ENCODE measurements at regions not wholly inside any gene's neighbourhood (a gene's known extent, or its start where the extent isn't known, plus 50 kb on each side); places are given as distances from the start of the nearest gene placed in this dataset.

- no peak overlapping the region for H3K27ac Mint-ChIP-seq
- intact Hi-C loops (cut with micrococcal nuclease): no loop called here
- Histone ChIP-seq H3K36me3 (replicated peaks in 1 of 2; ENCODE audit: control extremely low read depth in 1 of 2, control insufficient read depth in 1 of 2, extremely low read depth in 1 of 2, insufficient read depth in 2 of 2, low read length in 1 of 2) (no peaks in the 10 kb centered on the region), H3K79me2 (ENCODE audit: control insufficient read depth, insufficient read depth, low read length) (no peaks in the 10 kb centered on the region), H4K20me1 (ENCODE audit: control insufficient read depth, insufficient read depth, low read length, poor library complexity, severe bottlenecking) (no peaks in the 10 kb centered on the region), H3K27ac (ENCODE audit: low read length in 2 of 2) (no peak overlapping the region), H3K4me2 (replicated peaks; ENCODE audit: low read depth, low read length, poor library complexity, severe bottlenecking) (no peak overlapping the region), H3K27me3 (replicated peaks in 1 of 4; ENCODE audit: control extremely low read depth in 1 of 4, control insufficient read depth in 3 of 4, insufficient read depth in 4 of 4, low read length in 3 of 4) (no peaks in the 10 kb centered on the region), H2AFZ (ENCODE audit: insufficient read depth, low read depth, low read length, poor library complexity, severe bottlenecking) (no peak overlapping the region), H3K9ac (ENCODE audit: low read length) (no peak overlapping the region), H3K4me1 (ENCODE audit: control insufficient read depth in 2 of 2, insufficient read depth in 2 of 2, low read length in 2 of 2) (no peaks in the 10 kb centered on the region), H3K4me3 (ENCODE audit: control extremely low read depth in 1 of 5, extremely low read depth in 1 of 5, insufficient read depth in 1 of 5, low read depth in 2 of 5, low read length in 4 of 5) (no peak overlapping the region), H3K9me3 (ENCODE audit: control extremely low read depth in 1 of 3, control insufficient read depth in 2 of 3, insufficient read depth in 1 of 3, low read length in 2 of 3) (peaks cover 0 to 10% (median 6%) of the 10 kb centered on the region in 3 donors)
- peaks cover 15% of the 10 kb centered on the region for H3K27me3 Mint-ChIP-seq
- WGBS (ENCODE audit: insufficient coverage): no CpG with 5 or more reads among the region's 5 CpGs
- peaks cover 13% of the 10 kb centered on the region for H3K9me3 Mint-ChIP-seq (ENCODE audit: insufficient read depth)
- H3K4me1 Mint-ChIP-seq: no peaks in the 10 kb centered on the region
- CTCF ChIA-PET: no interaction called here
- TF ChIP-seq EZH2 (IDR thresholded peaks at IDR 0.05; ENCODE audit: borderline replicate concordance, insufficient read depth, low read depth, low read length, poor library complexity, severe bottlenecking): no peak
- no peak for TF ChIP-seq CTCF (IDR thresholded peaks at IDR 0.05)
- ATAC-seq (ENCODE audit: low read depth) (no peak), DNase-seq (no peak)
- POLR2A ChIA-PET: no interaction called here
- H3K4me3 Mint-ChIP-seq: no peak overlapping the region
These were observed 121.5 kb upstream of the SPRY4 start for GRCh38 chr5:142446131-142446959.

GRCh38 chr5:142445266-142445665 is 120.4 kb upstream of the SPRY4 start:
- TF ChIP-seq CTCF (IDR thresholded peaks at IDR 0.05) (no peak), EZH2 (IDR thresholded peaks at IDR 0.05; ENCODE audit: borderline replicate concordance, insufficient read depth, low read depth, low read length, poor library complexity, severe bottlenecking) (no peak)
- Histone ChIP-seq H2AFZ (ENCODE audit: insufficient read depth, low read depth, low read length, poor library complexity, severe bottlenecking) (no peak overlapping the region), H3K4me1 (ENCODE audit: control insufficient read depth in 2 of 2, insufficient read depth in 2 of 2, low read length in 2 of 2) (no peaks in the 10 kb centered on the region), H3K27me3 (replicated peaks in 1 of 4; ENCODE audit: control extremely low read depth in 1 of 4, control insufficient read depth in 3 of 4, insufficient read depth in 4 of 4, low read length in 3 of 4) (peaks cover 0 to 3% (median 0%) of the 10 kb centered on the region in 4 experiments), H3K9me3 (ENCODE audit: control extremely low read depth in 1 of 3, control insufficient read depth in 2 of 3, insufficient read depth in 1 of 3, low read length in 2 of 3) (peaks cover 0 to 8% (median 6%) of the 10 kb centered on the region in 3 donors), H3K4me2 (replicated peaks; ENCODE audit: low read depth, low read length, poor library complexity, severe bottlenecking) (no peak overlapping the region), H3K4me3 (ENCODE audit: control extremely low read depth in 1 of 5, extremely low read depth in 1 of 5, insufficient read depth in 1 of 5, low read depth in 2 of 5, low read length in 4 of 5) (no peak overlapping the region), H3K9ac (ENCODE audit: low read length) (no peak overlapping the region), H3K36me3 (replicated peaks in 1 of 2; ENCODE audit: control extremely low read depth in 1 of 2, control insufficient read depth in 1 of 2, extremely low read depth in 1 of 2, insufficient read depth in 2 of 2, low read length in 1 of 2) (no peaks in the 10 kb centered on the region), H3K27ac (ENCODE audit: low read length in 2 of 2) (no peak overlapping the region), H3K79me2 (ENCODE audit: control insufficient read depth, insufficient read depth, low read length) (no peaks in the 10 kb centered on the region), H4K20me1 (ENCODE audit: control insufficient read depth, insufficient read depth, low read length, poor library complexity, severe bottlenecking) (no peaks in the 10 kb centered on the region)
- no peak for ATAC-seq (ENCODE audit: low read depth)
- H3K27ac Mint-ChIP-seq: no peak overlapping the region
- DNase-seq: no peak
- POLR2A ChIA-PET: no interaction called here
- peaks cover 7% of the 10 kb centered on the region for H3K9me3 Mint-ChIP-seq (ENCODE audit: insufficient read depth)
- WGBS (ENCODE audit: insufficient coverage): no CpG with 5 or more reads among the region's 5 CpGs
- peaks cover 14% of the 10 kb centered on the region for H3K27me3 Mint-ChIP-seq
- no peak overlapping the region for H3K4me3 Mint-ChIP-seq
- CTCF ChIA-PET: no interaction called here
- no peaks in the 10 kb centered on the region for H3K4me1 Mint-ChIP-seq
- intact Hi-C loops (cut with micrococcal nuclease): no loop called here
